ENCODE measurements at regions not wholly inside any gene's neighbourhood (a gene's known extent, or its start where the extent isn't known, plus 50 kb on each side); places are given as distances from the start of the nearest gene placed in this dataset.

DNA sequence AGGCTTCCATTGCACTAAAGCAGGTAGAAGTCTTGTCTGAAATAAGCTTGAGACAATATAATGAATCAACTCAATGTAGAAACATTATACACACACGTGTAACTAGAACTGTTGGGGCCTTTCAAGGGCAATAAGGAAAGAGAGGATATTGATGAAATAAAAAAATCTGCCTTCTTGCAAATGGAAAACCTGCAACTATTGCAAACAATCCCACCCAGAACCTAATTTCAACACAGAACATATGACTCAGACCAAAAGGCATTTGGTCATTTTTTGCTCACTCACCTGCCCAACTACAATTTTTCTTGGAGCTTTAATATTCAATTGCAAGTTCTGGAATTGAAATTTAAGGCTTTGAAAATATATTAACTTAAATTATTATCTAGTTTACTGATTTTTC, 900.1 kb downstream of the TTLL7 start:
- no peak for TF ChIP-seq POLR2AphosphoS5 (IDR thresholded peaks at IDR 0.05)
- TF ChIP-seq, protein P1, sequence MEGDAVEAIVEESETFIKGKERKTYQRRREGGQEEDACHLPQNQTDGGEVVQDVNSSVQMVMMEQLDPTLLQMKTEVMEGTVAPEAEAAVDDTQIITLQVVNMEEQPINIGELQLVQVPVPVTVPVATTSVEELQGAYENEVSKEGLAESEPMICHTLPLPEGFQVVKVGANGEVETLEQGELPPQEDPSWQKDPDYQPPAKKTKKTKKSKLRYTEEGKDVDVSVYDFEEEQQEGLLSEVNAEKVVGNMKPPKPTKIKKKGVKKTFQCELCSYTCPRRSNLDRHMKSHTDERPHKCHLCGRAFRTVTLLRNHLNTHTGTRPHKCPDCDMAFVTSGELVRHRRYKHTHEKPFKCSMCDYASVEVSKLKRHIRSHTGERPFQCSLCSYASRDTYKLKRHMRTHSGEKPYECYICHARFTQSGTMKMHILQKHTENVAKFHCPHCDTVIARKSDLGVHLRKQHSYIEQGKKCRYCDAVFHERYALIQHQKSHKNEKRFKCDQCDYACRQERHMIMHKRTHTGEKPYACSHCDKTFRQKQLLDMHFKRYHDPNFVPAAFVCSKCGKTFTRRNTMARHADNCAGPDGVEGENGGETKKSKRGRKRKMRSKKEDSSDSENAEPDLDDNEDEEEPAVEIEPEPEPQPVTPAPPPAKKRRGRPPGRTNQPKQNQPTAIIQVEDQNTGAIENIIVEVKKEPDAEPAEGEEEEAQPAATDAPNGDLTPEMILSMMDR (IDR thresholded peaks at IDR 0.05) = no peak

All from suprapubic skin (tissue), 3 donors.